PC-3 (cell line): ENCODE measurements at regions not wholly inside any gene's neighbourhood (a gene's known extent, or its start where the extent isn't known, plus 50 kb on each side); places are given as distances from the start of the nearest gene placed in this dataset.

ENCODE experiments used
- ATAC-seq: fragments of 200-7000 bp; cut with Tn5 transposase; 2 replicates; pipeline ENCODE4 v1.9.1; 2020; ENCODE audit warnings: mild to moderate bottlenecking, moderate library complexity
- BruUV-seq: library from RNA; stranded (reverse); fragments of 400-500 nt; replicated peaks from 2 replicates; lab custom pipeline; 2021; lab: Mats Ljungman, UMichigan
- CTCF ChIA-PET: fragments of 300-600 bp; sonication (Branson Sonifier 250); formaldehyde crosslinking; loops from one replicate; lab custom pipeline; 2022; ENCODE audit warnings: antibody characterized with exemption; lab: Charles Lee
- POLR2A ChIA-PET: fragments of 300-600 bp; sonication (Branson Sonifier 250); formaldehyde crosslinking; loops from one replicate; lab custom pipeline; 2022; ENCODE audit warnings: antibody characterized with exemption; ENCODE audit not compliant: unreplicated experiment; lab: Charles Lee
- DNase-seq: peaks from one replicate; pipeline ENCODE4 v3.0.0-alpha.2; 2015
- H2AFZ ChIP-seq: fragments of 300-600 bp; sonication (generic); 2 replicates; pipeline ENCODE4 v1.6.0; 2016; ENCODE audit warnings: antibody characterized with exemption, low read length
- H3F3A ChIP-seq: fragments of 300-600 bp; sonication (generic); one replicate; pipeline ENCODE4 v1.6.0; 2017; ENCODE audit warnings: antibody characterized with exemption, low read length, control low read depth, mild to moderate bottlenecking; ENCODE audit not compliant: unreplicated experiment
- H3K27ac ChIP-seq: fragments of 300-600 bp; sonication (generic); 2 replicates; pipeline ENCODE4 v1.5.1; 2016; ENCODE audit warnings: mild to moderate bottlenecking, low read length
- H3K27me3 ChIP-seq: fragments of 300-600 bp; sonication (generic); 2 replicates; pipeline ENCODE4 v1.6.1; 2016; ENCODE audit warnings: low read length, mixed read lengths
- H3K36me3 ChIP-seq: fragments of 300-600 bp; sonication (generic); 2 replicates; pipeline ENCODE4 v1.6.1; 2016; ENCODE audit warnings: low read depth, mixed run types, low read length, mixed read lengths
- H3K4me1 ChIP-seq: fragments of 300-600 bp; sonication (generic); 2 replicates; pipeline ENCODE4 v1.5.1; 2016; ENCODE audit warnings: low read length; ENCODE audit not compliant: insufficient read depth
- H3K4me2 ChIP-seq: fragments of 300-600 bp; sonication (generic); 2 replicates; pipeline ENCODE4 v1.6.0; 2016; ENCODE audit warnings: low read length
- H3K4me3 ChIP-seq: fragments of 300-600 bp; sonication (generic); 2 replicates; pipeline ENCODE4 v1.5.1; 2016; ENCODE audit warnings: mild to moderate bottlenecking, low read length, mixed read lengths
- H3K79me2 ChIP-seq: fragments of 300-600 bp; sonication (generic); 2 replicates; pipeline ENCODE4 v1.6.1; 2017; ENCODE audit warnings: low read length, mixed read lengths
- H3K9ac ChIP-seq: fragments of 300-600 bp; sonication (generic); 2 replicates; pipeline ENCODE4 v1.6.0; 2016; ENCODE audit warnings: mild to moderate bottlenecking, low read length
- H3K9me2 ChIP-seq: fragments of 300-600 bp; sonication (generic); replicated peaks from 2 replicates; pipeline ENCODE4 v1.6.1; 2016; ENCODE audit warnings: mixed run types, low read length, mixed read lengths
- H3K9me3 ChIP-seq: fragments of 300-600 bp; sonication (generic); 2 replicates; pipeline ENCODE4 v1.6.1; 2016; ENCODE audit warnings: low read length, mixed read lengths
- H4K20me1 ChIP-seq: fragments of 300-600 bp; sonication (generic); 2 replicates; pipeline ENCODE4 v1.6.1; 2016; ENCODE audit warnings: low read length, mixed read lengths
- CTCF ChIP-seq: fragments of 300-600 bp; sonication (generic); conservative IDR thresholded peaks from 2 replicates; pipeline ENCODE4 v1.5.1; 2017; ENCODE audit warnings: antibody characterized with exemption, low read depth, mild to moderate bottlenecking, low read length
- EZH2 ChIP-seq: fragments of 300-600 bp; sonication (generic); IDR thresholded peaks from one replicate; pipeline ENCODE4 v1.6.1; 2017; ENCODE audit warnings: antibody characterized with exemption, mild to moderate bottlenecking, low read length; ENCODE audit not compliant: unreplicated experiment
- EZH2phosphoT487 ChIP-seq: fragments of 300-600 bp; sonication (generic); IDR thresholded peaks from 2 replicates; pipeline ENCODE4 v1.6.1; 2018; ENCODE audit warnings: mild to moderate bottlenecking, antibody characterized with exemption, low read length, borderline replicate concordance
- intact Hi-C: fragments of 100-400 bp; cut with micrococcal nuclease; formaldehyde crosslinking; loops from 2 replicates; pipeline ENCODE4 v1.9.0; 2023

GRCh38 chr5:121735618-121736017 lies 116.1 kb upstream of the FTMT start:
- Histone ChIP-seq H2AFZ (no peak overlapping the region), H3K79me2 (no peaks in the 10 kb centered on the region), H3K9me2 (no peaks in the 10 kb centered on the region), H3K9ac (no peak overlapping the region), H3K4me1 (no peaks in the 10 kb centered on the region), H3K27ac (no peak overlapping the region), H3K4me2 (no peak overlapping the region), H3K9me3 (no peaks in the 10 kb centered on the region), H3K36me3 (no peaks in the 10 kb centered on the region), H4K20me1 (no peaks in the 10 kb centered on the region), H3F3A (no peaks in the 10 kb centered on the region), H3K4me3 (no peak overlapping the region), H3K27me3 (no peaks in the 10 kb centered on the region)
- no peak for ATAC-seq
- ChIA-PET POLR2A (no interaction called here), CTCF (no interaction called here)
- intact Hi-C loops, result no loop called here
- no TSS peak for BruUV-seq
- no peak for TF ChIP-seq EZH2
- no peak for TF ChIP-seq EZH2phosphoT487
- no peak for TF ChIP-seq CTCF
- DNase-seq, result no peak

GRCh38 chr5:121737120-121737519 lies 114.6 kb upstream of the FTMT start:
- ATAC-seq (no peak), DNase-seq (no peak)
- POLR2A ChIA-PET, result no interaction called here
- no peak overlapping the region for H2AFZ ChIP-seq
- no peaks in the 10 kb centered on the region for H3K27me3 ChIP-seq
- H3K4me1 ChIP-seq, result no peaks in the 10 kb centered on the region
- no peak overlapping the region for H3K4me3 ChIP-seq
- H3K27ac ChIP-seq, result no peak overlapping the region
- H3F3A ChIP-seq, result no peaks in the 10 kb centered on the region
- BruUV-seq, result no TSS peak
- CTCF ChIA-PET, result interaction anchor here (0.5 kb wide), 1 partner anchor 1438 kb away, joined by 3 read pairs; no protein-coding TSS in a partner anchor
- H4K20me1 ChIP-seq, result no peaks in the 10 kb centered on the region
- H3K4me2 ChIP-seq, result no peak overlapping the region
- intact Hi-C loops, result no loop called here
- H3K79me2 ChIP-seq, result no peaks in the 10 kb centered on the region
- no peak overlapping the region for H3K9ac ChIP-seq
- no peaks in the 10 kb centered on the region for H3K9me3 ChIP-seq
- no peaks in the 10 kb centered on the region for H3K36me3 ChIP-seq
- TF ChIP-seq EZH2 (no peak), CTCF (no peak), EZH2phosphoT487 (no peak)
- H3K9me2 ChIP-seq, result no peaks in the 10 kb centered on the region

- ATAC-seq, result no peak
Measured at GRCh38 chr5:121741156-121741555, 110.5 kb upstream of the FTMT start.

More at GRCh38 chr5:121741156-121741555, 110.5 kb upstream of the FTMT start:
- ChIA-PET POLR2A (no interaction called here), CTCF (no interaction called here)
- Histone ChIP-seq H3K27ac (no peak overlapping the region), H3K9me3 (no peaks in the 10 kb centered on the region), H3K36me3 (no peaks in the 10 kb centered on the region), H3K4me1 (no peaks in the 10 kb centered on the region), H3K4me3 (no peak overlapping the region), H3K9me2 (no peaks in the 10 kb centered on the region), H3F3A (no peaks in the 10 kb centered on the region), H3K27me3 (no peaks in the 10 kb centered on the region), H2AFZ (no peak overlapping the region), H4K20me1 (no peaks in the 10 kb centered on the region), H3K79me2 (no peaks in the 10 kb centered on the region), H3K9ac (no peak overlapping the region), H3K4me2 (no peak overlapping the region)
- BruUV-seq, result no TSS peak
- TF ChIP-seq EZH2phosphoT487, result no peak
- intact Hi-C loops, result no loop called here
- no peak for DNase-seq
